Stimulated activated effector memory CD8-positive, alpha-beta T cell treated with anti-CD3 and anti-CD28 coated beads, Interleukin-12 subunit alpha, Interleukin-12 subunit beta, amount 100 ng/mL, for 72 hours (primary cell): ENCODE measurements at regions not wholly inside any gene's neighbourhood (a gene's known extent, or its start where the extent isn't known, plus 50 kb on each side); places are given as distances from the start of the nearest gene placed in this dataset.
"Not testable (repeated sequence)": the region's sequence is repeated elsewhere in the genome, so short reads cannot be mapped to it uniquely, and the experiment has no call there.

Experiments
- ATAC-seq: fragments of 150-1000 bp; cut with Tn5 transposase; 2 replicates; pipeline ENCODE4 v1.10.0; 2021
- DNase-seq, 2 donors: peaks; one replicate each; pipeline ENCODE4 v3.0.0; 2021 to 2022; ENCODE audit warnings: low spot score in 2 of 2
- H3K27ac Mint-ChIP-seq: one replicate; pipeline ENCODE4 v1.8.0; 2022; ENCODE audit warnings: mild to moderate bottlenecking, mixed read lengths
- H3K36me3 Mint-ChIP-seq: one replicate; pipeline ENCODE4 v1.8.0; 2022; ENCODE audit warnings: mild to moderate bottlenecking, mixed read lengths
- H3K4me1 Mint-ChIP-seq: one replicate; pipeline ENCODE4 v1.8.0; 2022; ENCODE audit warnings: mixed read lengths
- H3K4me3 Mint-ChIP-seq: one replicate; pipeline ENCODE4 v1.8.0; 2022; ENCODE audit warnings: mild to moderate bottlenecking, mixed read lengths
- H3K9me3 Mint-ChIP-seq: one replicate; pipeline ENCODE4 v1.8.0; 2022; ENCODE audit warnings: mixed read lengths

- Mint-ChIP-seq H3K9me3 (peaks cover 3% of the 10 kb centered on the region), H3K27ac (no peak overlapping the region), H3K36me3 (no peaks in the 10 kb centered on the region)
Observed at GRCh38 chrX:129000797-129001196, 522.5 kb downstream of the SMARCA1 start.

GRCh38 chrX:129000018-129000417 lies 523.3 kb downstream of the SMARCA1 start:
- Mint-ChIP-seq H3K4me1 (no peaks in the 10 kb centered on the region), H3K36me3 (no peaks in the 10 kb centered on the region), H3K27ac (no peak overlapping the region), H3K4me3 (no peak overlapping the region), H3K9me3 (peaks cover 3% of the 10 kb centered on the region)
- DNase-seq: no peak
- no peak for ATAC-seq

More at GRCh38 chrX:129000797-129001196, 522.5 kb downstream of the SMARCA1 start:
- ATAC-seq (no peak), DNase-seq (no peak)
- Mint-ChIP-seq H3K4me1 (no peaks in the 10 kb centered on the region), H3K4me3 (no peak overlapping the region)

- no peak for ATAC-seq
Observed at GRCh38 chrX:128992107-128992971, 531.0 kb downstream of the SMARCA1 start.

GRCh38 chrX:128975745-128976144 lies 547.5 kb downstream of the SMARCA1 start:
- ATAC-seq: no peak
- H3K27ac Mint-ChIP-seq: no peak overlapping the region
- no peaks in the 10 kb centered on the region for H3K4me1 Mint-ChIP-seq
- H3K36me3 Mint-ChIP-seq: no peaks in the 10 kb centered on the region
- H3K9me3 Mint-ChIP-seq: no peaks in the 10 kb centered on the region
- no peak for DNase-seq
- no peak overlapping the region for H3K4me3 Mint-ChIP-seq

More at GRCh38 chrX:128992107-128992971, 531.0 kb downstream of the SMARCA1 start:
- H3K4me3 Mint-ChIP-seq: no peak overlapping the region
- H3K36me3 Mint-ChIP-seq: no peaks in the 10 kb centered on the region
- DNase-seq: no peak
- H3K4me1 Mint-ChIP-seq: no peaks in the 10 kb centered on the region
- no peak overlapping the region for H3K27ac Mint-ChIP-seq
- peaks cover 5% of the 10 kb centered on the region for H3K9me3 Mint-ChIP-seq

- ATAC-seq (no peak), DNase-seq (no peak)
- no peak overlapping the region for H3K27ac Mint-ChIP-seq
- no peaks in the 10 kb centered on the region for H3K9me3 Mint-ChIP-seq
- H3K4me1 Mint-ChIP-seq: no peaks in the 10 kb centered on the region
- no peaks in the 10 kb centered on the region for H3K36me3 Mint-ChIP-seq
- H3K4me3 Mint-ChIP-seq: no peak overlapping the region
Observed at GRCh38 chrX:128973033-128973432, 550.3 kb downstream of the SMARCA1 start.

GRCh38 chrX:128961290-128961689 lies 562.0 kb downstream of the SMARCA1 start:
- Mint-ChIP-seq H3K4me1 (no peaks in the 10 kb centered on the region), H3K27ac (no peak overlapping the region), H3K36me3 (no peaks in the 10 kb centered on the region), H3K9me3 (peaks cover 5% of the 10 kb centered on the region), H3K4me3 (no peak overlapping the region)
- ATAC-seq: no peak
- DNase-seq: no peak

- not testable (repeated sequence) for ATAC-seq, H3K4me1 Mint-ChIP-seq, H3K27ac Mint-ChIP-seq, DNase-seq, H3K9me3 Mint-ChIP-seq, H3K36me3 Mint-ChIP-seq, H3K4me3 Mint-ChIP-seq
Observed at GRCh38 chrX:128954697-128955096, 568.6 kb downstream of the SMARCA1 start.

GRCh38 chrX:128931071-128931470 lies 592.2 kb downstream of the SMARCA1 start:
- ATAC-seq: no peak
- H3K4me3 Mint-ChIP-seq: no peak overlapping the region
- no peak for DNase-seq

GRCh38 chrX:128929271-128930057 lies 593.8 kb downstream of the SMARCA1 start:
- Mint-ChIP-seq H3K4me1 (no peaks in the 10 kb centered on the region), H3K27ac (no peak overlapping the region), H3K4me3 (no peak overlapping the region)

More at GRCh38 chrX:128931071-128931470, 592.2 kb downstream of the SMARCA1 start:
- Mint-ChIP-seq H3K9me3 (peaks cover 6% of the 10 kb centered on the region), H3K36me3 (no peaks in the 10 kb centered on the region), H3K27ac (no peak overlapping the region), H3K4me1 (no peaks in the 10 kb centered on the region)

GRCh38 chrX:128928636-128929035 lies 594.7 kb downstream of the SMARCA1 start:
- DNase-seq (no peak), ATAC-seq (no peak)
- Mint-ChIP-seq H3K9me3 (peaks cover 6% of the 10 kb centered on the region), H3K27ac (no peak overlapping the region), H3K4me3 (no peak overlapping the region), H3K36me3 (no peaks in the 10 kb centered on the region), H3K4me1 (no peaks in the 10 kb centered on the region)

More at GRCh38 chrX:128929271-128930057, 593.8 kb downstream of the SMARCA1 start:
- Mint-ChIP-seq H3K9me3 (peaks cover 6% of the 10 kb centered on the region), H3K36me3 (no peaks in the 10 kb centered on the region)
- no peak for DNase-seq
- no peak for ATAC-seq

- DNase-seq (no peak), ATAC-seq (no peak)
- Mint-ChIP-seq H3K9me3 (peaks cover 10% of the 10 kb centered on the region), H3K4me3 (no peak overlapping the region), H3K36me3 (no peaks in the 10 kb centered on the region), H3K27ac (no peak overlapping the region), H3K4me1 (no peaks in the 10 kb centered on the region)
Observed at GRCh38 chrX:128927363-128927762, 595.9 kb downstream of the SMARCA1 start.

GRCh38 chrX:128906753-128907152 lies 616.5 kb downstream of the SMARCA1 start:
- ATAC-seq: no peak

GRCh38 chrX:128901018-128901417 lies 622.3 kb downstream of the SMARCA1 start:
- no peak overlapping the region for H3K27ac Mint-ChIP-seq
- ATAC-seq (no peak), DNase-seq (no peak)
- no peaks in the 10 kb centered on the region for H3K9me3 Mint-ChIP-seq
- no peaks in the 10 kb centered on the region for H3K36me3 Mint-ChIP-seq
- H3K4me1 Mint-ChIP-seq: no peaks in the 10 kb centered on the region
- no peak overlapping the region for H3K4me3 Mint-ChIP-seq

More at GRCh38 chrX:128906753-128907152, 616.5 kb downstream of the SMARCA1 start:
- no peak overlapping the region for H3K4me3 Mint-ChIP-seq
- DNase-seq: no peak
- no peak overlapping the region for H3K27ac Mint-ChIP-seq
- no peaks in the 10 kb centered on the region for H3K9me3 Mint-ChIP-seq
- H3K4me1 Mint-ChIP-seq: no peaks in the 10 kb centered on the region
- no peaks in the 10 kb centered on the region for H3K36me3 Mint-ChIP-seq

GRCh38 chrX:128897621-128898020 lies 625.7 kb downstream of the SMARCA1 start:
- H3K27ac Mint-ChIP-seq: no peak overlapping the region
- H3K4me3 Mint-ChIP-seq: no peak overlapping the region
- no peaks in the 10 kb centered on the region for H3K9me3 Mint-ChIP-seq
- no peaks in the 10 kb centered on the region for H3K4me1 Mint-ChIP-seq
- no peak for DNase-seq
- H3K36me3 Mint-ChIP-seq: no peaks in the 10 kb centered on the region
- ATAC-seq: no peak

- no peak overlapping the region for H3K4me3 Mint-ChIP-seq
- H3K9me3 Mint-ChIP-seq: no peaks in the 10 kb centered on the region
- DNase-seq (no peak), ATAC-seq (no peak)
- no peak overlapping the region for H3K27ac Mint-ChIP-seq
- no peaks in the 10 kb centered on the region for H3K4me1 Mint-ChIP-seq
- H3K36me3 Mint-ChIP-seq: no peaks in the 10 kb centered on the region
Observed at GRCh38 chrX:128891554-128891953, 631.7 kb downstream of the SMARCA1 start.
